Common myeloid progenitor, CD34-positive (primary cell): ENCODE measurements at regions not wholly inside any gene's neighbourhood (a gene's known extent, or its start where the extent isn't known, plus 50 kb on each side); places are given as distances from the start of the nearest gene placed in this dataset.
"Not testable (repeated sequence)": the region's sequence is repeated elsewhere in the genome, so short reads cannot be mapped to it uniquely, and the experiment has no call there.

ENCODE experiments used
- CTCF ChIA-PET: fragments of 350-600 bp; sonication (Branson Sonifier 250); formaldehyde crosslinking; loops from one replicate; lab custom pipeline; 2021; ENCODE audit warnings: antibody characterized with exemption; lab: Charles Lee
- POLR2A ChIA-PET: fragments of 350-600 bp; sonication (Branson Sonifier 250); formaldehyde crosslinking; loops from one replicate; lab custom pipeline; 2021; ENCODE audit warnings: antibody characterized with exemption; lab: Charles Lee
- DNase-seq, 3 donors: peaks; one replicate each; pipeline versions ENCODE4 v3.0.0 to v3.0.0-alpha.2; 2013
- H3K27ac ChIP-seq, 2 experiments: 1 replicate in 1 of 2; 2 replicates in 1 of 2; pipeline ENCODE4 v1.7.0; 2013; ENCODE audit warnings: inconsistent platforms in 2 of 2, low read length in 2 of 2, mild to moderate bottlenecking in 2 of 2, low read depth in 1 of 2, moderate library complexity in 1 of 2; ENCODE audit not compliant: severe bottlenecking in 2 of 2, insufficient read depth in 1 of 2, poor library complexity in 1 of 2
- H3K27me3 ChIP-seq, 5 experiments: replicated peaks in 2 of 5; 1 replicate in 3 of 5; 2 replicates in 2 of 5; pipeline versions ENCODE4 v1.6.1 to v1.7.0; 2013; ENCODE audit warnings: low read length in 4 of 5, mild to moderate bottlenecking in 2 of 5, moderate library complexity in 2 of 5, inconsistent platforms in 1 of 5; ENCODE audit not compliant: insufficient read depth in 5 of 5, control insufficient read depth in 4 of 5
- H3K36me3 ChIP-seq, 4 experiments: 1 replicate in 2 of 4; 2 replicates in 2 of 4; pipeline versions ENCODE4 v1.6.1 to v1.7.0; 2013; ENCODE audit warnings: low read length in 3 of 4, control low read depth in 1 of 4, mild to moderate bottlenecking in 1 of 4; ENCODE audit not compliant: control insufficient read depth in 4 of 4, insufficient read depth in 4 of 4
- H3K4me1 ChIP-seq, 4 experiments: 1 replicate in 3 of 4; 2 replicates in 1 of 4; pipeline versions ENCODE4 v1.6.1 to v1.7.1; 2013; ENCODE audit warnings: low read length in 3 of 4, mild to moderate bottlenecking in 3 of 4, control low read depth in 1 of 4, inconsistent platforms in 1 of 4, moderate library complexity in 1 of 4; ENCODE audit not compliant: control insufficient read depth in 4 of 4, insufficient read depth in 4 of 4; ENCODE audit errors: control extremely low read depth in 1 of 4
- H3K4me3 ChIP-seq, 7 experiments: 1 replicate in 4 of 7; 2 replicates in 3 of 7; pipeline versions ENCODE4 v1.5.1 to v1.7.0; 2013; ENCODE audit warnings: mild to moderate bottlenecking in 7 of 7, low read length in 6 of 7, moderate library complexity in 6 of 7, inconsistent platforms in 2 of 7, low read depth in 2 of 7, control low read depth in 1 of 7; ENCODE audit not compliant: insufficient read depth in 4 of 7, control insufficient read depth in 1 of 7; ENCODE audit errors: extremely low read depth in 1 of 7
- H3K9me3 ChIP-seq, 5 experiments: 1 replicate in 4 of 5; 2 replicates in 1 of 5; pipeline versions ENCODE4 v1.6.1 to v1.7.1; 2013; ENCODE audit warnings: low read length in 4 of 5, mild to moderate bottlenecking in 2 of 5, inconsistent platforms in 1 of 5, low read depth in 1 of 5, moderate library complexity in 1 of 5; ENCODE audit not compliant: control insufficient read depth in 4 of 5, insufficient read depth in 2 of 5; ENCODE audit errors: control extremely low read depth in 1 of 5
- WGBS: methylation state at CpG from one replicate; pipeline ENCODE4 v1.1.5; 2013; ENCODE audit not compliant: insufficient coverage; 5-methylcytosine and 5-hydroxymethylcytosine counted together

- not testable (repeated sequence) for DNase-seq
Observed at GRCh38 chr7:65071854-65072431, 65.5 kb upstream of the ERV3-1 start.

GRCh38 chr7:65069476-65069875, 63.0 kb upstream of the ERV3-1 start:
- POLR2A ChIA-PET: not testable (repeated sequence)

More at GRCh38 chr7:65071854-65072431, 65.5 kb upstream of the ERV3-1 start:
- H3K4me1 ChIP-seq, H3K27me3 ChIP-seq, H3K27ac ChIP-seq, POLR2A ChIA-PET, H3K36me3 ChIP-seq, H3K4me3 ChIP-seq, H3K9me3 ChIP-seq, CTCF ChIA-PET: not testable (repeated sequence)
- WGBS: 95% methylated on average over 3 of the region's 7 CpGs

GRCh38 chr7:65062566-65062965, 56.1 kb upstream of the ERV3-1 start:
- POLR2A ChIA-PET: not testable (repeated sequence)

More at GRCh38 chr7:65069476-65069875, 63.0 kb upstream of the ERV3-1 start:
- CTCF ChIA-PET, DNase-seq, H3K27me3 ChIP-seq, H3K4me3 ChIP-seq, H3K9me3 ChIP-seq, H3K36me3 ChIP-seq, H3K27ac ChIP-seq, H3K4me1 ChIP-seq: not testable (repeated sequence)
- no CpG with 5 or more reads among the region's 1 CpG for WGBS

DNA sequence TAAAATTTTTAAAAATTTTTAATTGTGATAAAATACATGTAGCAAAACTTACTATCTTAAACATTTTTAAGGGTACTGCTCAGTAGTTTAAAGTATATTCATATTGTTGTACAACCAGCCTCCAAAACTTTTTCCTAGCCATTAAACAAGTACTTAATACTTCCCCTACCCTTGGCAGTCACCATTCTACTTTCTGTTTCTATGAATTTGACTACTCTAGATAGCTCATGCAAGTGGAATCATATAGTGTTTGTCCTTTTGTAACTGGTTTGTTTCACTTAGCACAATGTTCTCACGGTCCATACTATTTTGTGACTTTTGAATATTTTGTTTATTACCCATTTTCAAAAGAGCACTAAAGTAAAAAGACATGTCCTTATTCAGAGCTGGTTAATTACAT, 52.8 kb upstream of the ERV3-1 start:
- H3K4me1 ChIP-seq, DNase-seq, POLR2A ChIA-PET, H3K27me3 ChIP-seq, H3K27ac ChIP-seq, CTCF ChIA-PET, H3K4me3 ChIP-seq, H3K36me3 ChIP-seq, H3K9me3 ChIP-seq: not testable (repeated sequence)
- WGBS: no CpG with 5 or more reads among the region's 1 CpG

More at GRCh38 chr7:65062566-65062965, 56.1 kb upstream of the ERV3-1 start:
- DNase-seq, H3K4me1 ChIP-seq, H3K36me3 ChIP-seq, H3K9me3 ChIP-seq, H3K4me3 ChIP-seq, CTCF ChIA-PET, H3K27me3 ChIP-seq, H3K27ac ChIP-seq: not testable (repeated sequence)
- 100% methylated on average over 1 of the region's 2 CpGs for WGBS
